HG02852 (cell line): ENCODE measurements at regions not wholly inside any gene's neighbourhood (a gene's known extent, or its start where the extent isn't known, plus 50 kb on each side); places are given as distances from the start of the nearest gene placed in this dataset.
"Not testable (repeated sequence)": the region's sequence is repeated elsewhere in the genome, so short reads cannot be mapped to it uniquely, and the experiment has no call there.

Experiments used
- ATAC-seq: cut with Tn5 transposase; IDR thresholded peaks from one replicate; pipeline ENCODE4 v1.9.1; 2021; ENCODE audit warnings: mild to moderate bottlenecking, moderate library complexity; ENCODE audit not compliant: unreplicated experiment

DNA sequence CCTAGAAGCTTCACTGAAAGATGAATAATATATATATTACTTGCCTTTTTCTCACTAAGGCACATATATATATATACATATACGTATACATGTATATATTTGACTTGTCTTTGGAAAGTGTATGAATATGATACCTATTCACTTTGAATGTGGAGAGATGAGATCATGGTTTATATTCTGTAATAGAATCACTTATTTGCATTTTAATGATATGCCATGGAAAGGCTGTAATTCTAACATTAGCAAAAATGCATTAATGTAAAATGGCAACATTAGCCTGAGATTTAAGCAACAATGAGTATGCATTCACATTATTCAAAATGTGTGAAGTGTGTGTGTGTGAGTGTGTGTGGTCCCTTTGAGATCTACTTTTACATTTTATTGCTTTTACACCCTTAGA lies 54.5 kb upstream of the PRKD1 start:
- ATAC-seq, result no peak

DNA sequence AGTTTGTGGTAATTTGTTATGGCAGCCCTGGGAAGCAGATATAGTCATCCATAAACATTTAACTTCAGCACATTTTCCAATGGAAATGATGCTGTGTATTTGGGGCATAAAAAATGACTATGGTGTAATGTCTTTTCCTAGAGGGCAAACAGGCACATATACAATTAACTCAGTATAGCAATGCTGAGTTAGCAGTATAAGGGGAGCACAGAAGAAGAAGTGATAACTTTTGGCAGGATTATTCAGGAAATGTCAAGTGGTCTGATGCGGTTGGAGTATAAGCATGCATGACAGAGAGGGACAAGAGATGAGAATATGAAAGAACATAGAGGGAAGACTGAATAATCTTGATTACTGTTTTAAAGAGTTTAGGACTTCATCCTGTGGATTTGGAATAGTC lies 55.3 kb upstream of the PRKD1 start:
- no peak for ATAC-seq

- not testable (repeated sequence) for ATAC-seq
These were observed 62.8 kb upstream of the PRKD1 start for GRCh38 chr14:29990344-29990857.

DNA sequence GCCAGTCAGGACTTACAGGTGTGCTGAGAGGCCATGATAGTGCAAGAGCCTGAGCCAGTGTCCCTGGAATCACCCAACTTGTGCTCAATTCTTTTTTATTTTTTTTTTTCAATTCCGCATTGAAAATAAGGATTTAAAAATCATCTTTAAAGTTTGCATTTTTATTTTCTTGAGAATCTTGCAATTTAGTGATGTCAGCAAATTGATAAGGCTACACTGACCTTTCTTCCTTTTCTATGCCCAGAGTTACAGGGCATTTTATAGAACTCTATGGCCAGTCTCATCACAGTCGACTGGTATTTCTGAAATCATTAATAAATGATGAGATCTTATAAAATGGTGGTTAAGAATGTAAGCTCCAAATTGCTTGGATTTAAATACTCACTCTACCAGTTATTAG lies 63.3 kb upstream of the PRKD1 start:
- ATAC-seq, result no peak

- ATAC-seq, result no peak
These were observed 65.5 kb upstream of the PRKD1 start for GRCh38 chr14:29993143-29993542.

DNA sequence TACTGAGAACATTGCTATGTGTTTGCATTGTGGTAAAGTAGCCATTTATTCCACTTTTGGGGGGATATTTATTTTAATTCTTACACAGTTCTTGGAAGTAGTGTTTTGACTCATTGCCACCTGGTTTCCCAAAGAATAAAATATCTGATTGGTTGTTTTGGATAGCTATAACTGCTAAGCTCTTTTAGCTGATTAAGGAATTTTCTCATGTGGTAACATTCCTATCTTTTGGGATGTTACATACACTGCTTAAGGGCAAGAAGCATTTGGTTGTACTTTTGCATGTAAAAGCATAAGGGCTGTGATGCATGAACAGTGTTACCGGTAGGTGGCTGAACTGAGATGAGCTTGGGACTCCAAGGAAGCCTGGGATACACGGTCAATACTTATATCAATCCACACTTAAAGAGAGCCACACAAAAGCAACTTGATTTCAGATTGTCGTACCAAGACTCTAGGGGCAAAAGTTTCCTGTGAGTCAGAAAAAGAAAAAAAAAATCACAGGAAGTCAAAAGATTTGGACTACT lies 71.4 kb upstream of the PRKD1 start:
- no peak for ATAC-seq

DNA sequence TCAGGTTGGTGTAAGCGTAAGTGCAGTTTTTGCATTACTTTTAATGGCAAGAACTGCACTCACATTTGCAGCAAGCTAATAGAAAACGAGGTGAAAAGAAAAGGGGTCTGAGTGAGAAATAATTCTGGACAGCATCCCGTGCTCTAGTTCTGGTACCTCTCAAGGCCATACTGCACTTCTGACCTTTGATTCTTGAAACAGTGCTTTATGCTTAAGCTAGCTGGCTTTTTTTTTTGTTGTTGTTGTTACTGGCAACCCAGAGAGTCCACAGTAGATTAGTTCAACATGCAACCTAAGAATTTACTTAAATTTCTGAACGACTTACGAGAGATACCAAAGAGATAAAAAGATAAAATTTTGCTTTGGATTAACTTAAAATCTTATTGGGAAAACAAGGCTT lies 75.2 kb upstream of the PRKD1 start:
- ATAC-seq, result no peak

- no peak for ATAC-seq
These were observed 77.6 kb upstream of the PRKD1 start for GRCh38 chr14:30005114-30005808.

- ATAC-seq, result no peak
These were observed 79.0 kb upstream of the PRKD1 start for GRCh38 chr14:30006695-30007094.

DNA sequence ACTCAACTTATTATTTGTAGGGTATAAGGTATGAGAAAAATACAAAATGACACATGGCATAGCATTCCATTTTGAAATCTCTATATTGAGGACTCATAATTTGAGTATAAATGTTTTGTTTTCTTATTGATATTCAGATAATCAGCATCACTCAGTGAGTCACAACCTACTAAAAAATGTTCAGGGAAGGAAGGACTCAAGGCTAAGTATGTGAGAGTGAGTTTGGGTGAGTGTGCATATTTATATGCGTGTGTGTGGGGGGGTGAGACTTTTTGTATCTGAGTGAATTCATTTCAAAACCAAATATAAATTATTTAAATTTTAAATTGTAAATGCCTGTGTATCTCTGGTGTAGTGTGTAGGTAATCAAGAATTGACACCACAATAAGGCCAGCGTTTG lies 87.8 kb upstream of the PRKD1 start:
- no peak for ATAC-seq

DNA sequence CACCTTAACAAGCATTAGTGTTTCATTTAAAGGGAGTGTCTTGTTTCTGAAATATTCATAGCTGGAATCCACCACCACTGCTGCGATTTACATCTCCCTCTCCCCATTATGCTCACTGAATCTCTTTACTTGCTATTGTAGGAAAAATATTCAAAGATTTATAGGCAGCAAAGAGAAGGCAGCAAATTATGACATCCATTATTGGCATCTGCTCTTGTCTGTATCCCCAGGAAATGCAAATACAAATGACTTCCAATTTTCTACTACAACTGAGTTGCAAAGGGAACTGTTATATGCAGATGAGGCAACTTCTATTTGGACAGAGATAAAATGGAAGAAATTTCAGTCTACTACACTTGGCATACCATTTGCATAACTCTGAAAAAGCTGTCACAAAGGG lies 88.4 kb upstream of the PRKD1 start:
- ATAC-seq, result no peak

GRCh38 chr14:30017370-30017993 lies 89.8 kb upstream of the PRKD1 start:
- ATAC-seq, result no peak

- ATAC-seq, result no peak
These were observed 92.6 kb upstream of the PRKD1 start for GRCh38 chr14:30020271-30020670.

DNA sequence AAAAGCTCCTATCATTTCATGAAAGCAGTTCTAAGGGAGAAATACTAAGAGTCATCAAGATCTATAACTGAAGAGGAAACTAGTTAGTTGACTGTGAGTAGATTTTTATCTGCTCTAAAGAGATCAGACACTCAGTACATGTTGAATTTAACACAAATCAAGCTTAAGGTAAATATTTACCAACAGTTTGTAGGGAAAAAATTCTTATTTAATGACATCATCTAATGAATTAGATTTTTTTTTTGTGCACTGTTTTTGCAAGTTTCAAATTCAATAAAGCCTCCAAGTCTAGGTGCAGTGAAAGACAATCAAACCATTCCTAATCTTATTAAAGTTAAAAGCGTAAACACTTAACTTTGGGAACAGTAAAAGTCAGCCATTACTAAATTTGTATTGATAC lies 93.0 kb upstream of the PRKD1 start:
- ATAC-seq, result no peak

DNA sequence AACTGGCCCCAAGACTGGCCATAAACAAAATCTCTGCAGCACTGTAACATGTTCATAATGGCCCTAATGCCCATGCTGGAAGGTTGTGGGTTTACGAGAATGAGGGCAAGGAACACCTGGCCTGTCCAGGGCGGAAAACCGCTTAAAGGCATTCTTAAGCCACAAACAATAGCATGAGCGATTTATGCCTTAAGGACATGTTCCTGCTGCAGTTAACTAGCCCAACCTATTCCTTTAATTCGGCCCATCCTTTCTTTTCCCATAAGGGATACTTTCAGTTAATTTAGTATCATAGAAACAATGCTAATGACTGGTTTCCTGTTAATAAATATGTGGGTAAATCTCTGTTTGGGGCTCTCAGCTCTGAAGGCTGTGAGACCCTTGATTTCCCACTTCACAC lies 95.7 kb upstream of the PRKD1 start:
- not testable (repeated sequence) for ATAC-seq

GRCh38 chr14:30034152-30034551 lies 106.5 kb upstream of the PRKD1 start:
- no peak for ATAC-seq

DNA sequence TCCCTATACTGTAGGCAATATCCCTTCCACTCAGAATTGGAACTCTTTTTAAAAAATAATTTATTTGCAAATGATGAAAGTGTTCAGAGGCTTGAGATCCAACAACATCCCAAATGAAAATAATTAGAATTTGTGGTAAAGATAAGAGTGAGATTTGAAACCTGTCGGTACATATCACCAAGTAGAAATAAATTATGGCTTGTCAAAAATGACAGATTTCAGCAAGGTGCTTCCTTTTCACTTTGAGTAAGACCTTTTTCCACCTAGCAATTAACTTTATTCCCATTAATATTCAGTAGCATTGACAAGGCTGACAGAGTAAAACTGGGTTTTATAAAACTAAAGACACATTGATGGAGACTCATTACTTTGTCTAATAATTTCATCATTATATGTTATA lies 107.7 kb upstream of the PRKD1 start:
- no peak for ATAC-seq

DNA sequence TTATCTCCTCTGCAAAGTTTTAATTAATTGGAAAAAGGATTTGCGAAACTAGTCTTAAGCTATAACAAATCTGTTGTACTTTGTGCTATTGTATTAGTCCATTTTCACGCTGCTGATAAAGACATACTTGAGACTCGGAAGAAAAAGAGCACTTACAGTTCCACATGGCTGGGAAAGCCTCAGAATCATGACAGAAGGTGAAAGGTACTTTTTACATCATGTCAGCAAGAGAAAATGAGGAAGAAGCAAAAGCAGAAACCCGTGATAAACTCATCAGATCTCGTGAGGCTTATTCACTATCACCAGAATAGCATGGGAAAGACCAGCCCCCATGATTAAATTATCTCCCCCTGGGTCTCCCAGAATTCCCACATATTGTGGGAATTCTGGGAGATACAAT lies 118.1 kb upstream of the PRKD1 start:
- no peak for ATAC-seq

- no peak for ATAC-seq
These were observed 125.5 kb upstream of the PRKD1 start for GRCh38 chr14:30053103-30053502.

- no peak for ATAC-seq
These were observed 126.6 kb upstream of the PRKD1 start for GRCh38 chr14:30054201-30054600.

GRCh38 chr14:30058401-30058800 lies 130.8 kb upstream of the PRKD1 start:
- no peak for ATAC-seq

DNA sequence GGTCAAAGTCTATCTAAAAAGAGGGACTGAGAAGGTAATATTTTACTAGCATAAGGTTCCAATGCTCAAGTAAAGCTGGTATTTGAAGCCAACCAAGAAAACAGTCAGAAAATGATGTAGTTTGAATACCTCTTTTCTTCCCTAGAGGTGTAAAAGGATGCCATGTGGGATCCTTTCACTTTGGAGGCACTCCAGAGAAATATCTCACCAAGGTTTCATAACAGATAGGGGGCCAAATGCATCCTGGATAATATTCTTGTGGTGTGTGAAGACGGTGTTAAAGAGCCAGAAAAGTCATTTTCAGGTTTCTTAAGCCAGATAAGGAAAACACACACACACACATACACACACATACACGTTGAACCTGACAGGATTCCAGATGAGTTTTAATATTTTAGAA lies 136.1 kb upstream of the PRKD1 start:
- ATAC-seq, result no peak
